HL-60 (cell line): ENCODE measurements at regions not wholly inside any gene's neighbourhood (a gene's known extent, or its start where the extent isn't known, plus 50 kb on each side); places are given as distances from the start of the nearest gene placed in this dataset.

Experiments used
- POLR2AphosphoS5 ChIP-seq: IDR thresholded peaks from 2 replicates; pipeline ENCODE4 v1.6.1; 2012; ENCODE audit warnings: low read depth
- SPI1 ChIP-seq: IDR thresholded peaks from 2 replicates; pipeline ENCODE4 v1.6.1; 2012; ENCODE audit warnings: low read depth, mild to moderate bottlenecking, borderline replicate concordance

DNA sequence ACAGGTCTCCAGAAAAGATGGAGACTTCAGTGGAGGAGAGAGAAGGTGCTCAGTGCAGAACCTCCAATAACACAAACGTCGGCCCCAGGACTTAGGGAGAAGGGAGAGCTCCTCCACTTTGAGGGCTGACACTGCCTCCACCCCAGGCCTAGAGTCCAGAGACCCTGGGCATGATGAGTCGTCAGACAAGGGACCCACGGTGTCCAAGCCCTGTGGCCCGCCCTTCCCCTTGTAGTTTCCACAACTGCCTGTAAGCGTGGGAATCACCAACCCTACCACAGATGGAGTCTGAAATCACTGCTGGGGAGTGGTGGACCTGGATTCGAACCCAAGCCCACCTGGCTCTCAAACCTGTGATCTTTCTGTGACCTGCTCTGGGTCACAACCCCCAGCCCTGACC is 281.1 kb downstream of the NPHP4 start:
- no peak for TF ChIP-seq SPI1
- no peak for TF ChIP-seq POLR2AphosphoS5
